Myocyte (in vitro differentiated cells): ENCODE measurements at regions not wholly inside any gene's neighbourhood (a gene's known extent, or its start where the extent isn't known, plus 50 kb on each side); places are given as distances from the start of the nearest gene placed in this dataset.

Source experiments
- DNase-seq: peaks from one replicate; pipeline ENCODE4 v3.0.0-alpha.2; 2012; ENCODE audit warnings: low read depth

- no peak for DNase-seq
Measured at GRCh38 chr4:125682730-125683129, 368.0 kb downstream of the FAT4 start.

- DNase-seq: no peak
Measured at GRCh38 chr4:125688841-125689240, 374.1 kb downstream of the FAT4 start.

- no peak for DNase-seq
Measured at GRCh38 chr4:125689805-125690204, 375.1 kb downstream of the FAT4 start.

- no peak for DNase-seq
Measured at GRCh38 chr4:125693228-125693627, 378.5 kb downstream of the FAT4 start.

- DNase-seq: peak; percentile 9
Measured at GRCh38 chr4:125702406-125702805, 387.7 kb downstream of the FAT4 start.

- DNase-seq: peak; percentile 18
Measured at GRCh38 chr4:125703443-125703842, 388.7 kb downstream of the FAT4 start.

- peak; percentile 22 for DNase-seq
Measured at GRCh38 chr4:125704726-125705125, 390.0 kb downstream of the FAT4 start.

GRCh38 chr4:125705681-125706080, 390.9 kb downstream of the FAT4 start:
- DNase-seq: no peak

GRCh38 chr4:125707397-125707796, 392.6 kb downstream of the FAT4 start:
- DNase-seq: no peak

- no peak for DNase-seq
Measured at GRCh38 chr4:125710766-125711165, 396.0 kb downstream of the FAT4 start.

- DNase-seq: no peak
Measured at GRCh38 chr4:125714049-125714448, 399.3 kb downstream of the FAT4 start.

- DNase-seq: no peak
Measured at GRCh38 chr4:125714845-125715244, 400.1 kb downstream of the FAT4 start.

- DNase-seq: no peak
Measured at GRCh38 chr4:125719987-125720386, 405.2 kb downstream of the FAT4 start.

- no peak for DNase-seq
Measured at GRCh38 chr4:125722009-125722408, 407.3 kb downstream of the FAT4 start.

GRCh38 chr4:125725957-125726525, 411.3 kb downstream of the FAT4 start:
- DNase-seq: no peak

GRCh38 chr4:125727931-125728330, 413.2 kb downstream of the FAT4 start:
- no peak for DNase-seq

GRCh38 chr4:125728568-125728967, 413.8 kb downstream of the FAT4 start:
- peak; percentile 37 for DNase-seq

GRCh38 chr4:125729171-125729570, 414.4 kb downstream of the FAT4 start:
- no peak for DNase-seq

GRCh38 chr4:125732632-125733031, 417.9 kb downstream of the FAT4 start:
- DNase-seq: peak; percentile 19

- no peak for DNase-seq
Measured at GRCh38 chr4:125734504-125734903, 419.7 kb downstream of the FAT4 start.

GRCh38 chr4:125735102-125735501, 420.3 kb downstream of the FAT4 start:
- DNase-seq: peak; percentile 88

GRCh38 chr4:125736057-125736456, 421.3 kb downstream of the FAT4 start:
- DNase-seq: peak; percentile 61

GRCh38 chr4:125739760-125740159, 425.0 kb downstream of the FAT4 start:
- peak; percentile 14 for DNase-seq
